Activated CD4-positive, alpha-beta T cell treated with anti-CD3 and anti-CD28 coated beads, Interleukin-2, amount 50 U/mL, for 1 hour (primary cell): ENCODE measurements at regions not wholly inside any gene's neighbourhood (a gene's known extent, or its start where the extent isn't known, plus 50 kb on each side); places are given as distances from the start of the nearest gene placed in this dataset.
"Not testable (repeated sequence)": the region's sequence is repeated elsewhere in the genome, so short reads cannot be mapped to it uniquely, and the experiment has no call there.

Experiments used
- DNase-seq: peaks from one replicate; pipeline ENCODE4 v3.0.0-alpha.2; 2020

DNA sequence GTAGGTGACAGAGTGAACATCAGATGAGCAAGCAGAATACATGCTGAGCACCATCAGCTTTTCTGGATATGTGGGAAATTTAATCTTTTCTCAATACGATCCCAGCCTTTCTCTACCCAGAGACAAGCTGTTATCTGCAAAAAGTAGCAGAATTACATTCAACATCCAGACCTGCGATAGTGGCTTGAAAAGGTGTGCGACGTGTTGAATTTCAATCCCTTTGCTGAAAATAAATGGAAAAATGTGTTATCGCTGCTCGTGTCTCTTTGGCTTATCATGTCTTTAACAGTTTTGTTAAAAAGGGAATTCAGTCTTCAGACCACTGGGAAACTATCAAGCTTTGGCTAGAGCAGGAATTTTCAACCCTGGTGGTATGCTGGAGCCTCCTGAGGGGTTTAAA, 98.8 kb upstream of the FAM20A start:
- DNase-seq: no peak

DNA sequence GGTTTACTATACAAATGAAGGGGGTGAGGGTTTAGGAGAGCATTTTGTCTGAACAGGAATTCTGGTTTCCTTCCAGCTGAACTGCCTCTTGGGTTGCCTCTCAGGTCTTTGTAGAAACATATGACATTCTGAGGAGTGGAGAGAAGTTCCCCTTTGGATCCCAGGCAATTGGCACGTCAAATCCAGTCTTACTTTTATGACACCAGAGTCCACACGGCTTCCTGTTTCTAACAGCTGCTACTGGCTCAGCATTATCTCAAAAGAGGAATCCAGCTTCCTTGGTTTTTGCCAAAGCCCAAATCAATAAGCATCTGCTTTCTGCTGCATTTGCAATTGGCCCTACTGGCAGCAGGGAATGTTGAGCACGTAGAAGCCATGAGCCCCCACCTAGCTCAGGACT, 97.6 kb upstream of the FAM20A start:
- DNase-seq: no peak

DNA sequence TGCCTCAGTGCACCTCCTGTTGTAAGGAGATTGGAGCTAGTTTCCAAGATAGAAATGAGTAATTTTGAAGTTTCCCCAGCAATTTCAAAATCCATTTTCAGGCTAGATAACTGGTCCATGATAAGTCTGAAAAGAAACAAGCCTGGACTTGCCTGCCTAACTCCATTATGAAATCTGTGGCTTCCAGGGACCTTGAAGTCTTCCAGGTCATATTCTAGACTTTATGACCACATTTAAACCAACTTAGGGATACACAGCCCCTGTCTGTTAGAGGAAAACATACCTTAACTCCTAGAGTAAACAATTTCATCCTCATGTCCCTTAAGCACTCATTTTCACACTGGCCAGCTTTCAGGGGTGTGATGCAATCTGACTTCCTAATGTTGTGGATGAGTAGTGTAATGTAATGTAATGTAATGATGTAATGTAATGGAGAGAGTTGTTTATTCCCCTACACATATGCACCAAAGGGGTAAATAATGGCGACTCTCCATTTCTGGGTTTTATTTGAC, 96.7 kb upstream of the FAM20A start:
- no peak for DNase-seq

DNA sequence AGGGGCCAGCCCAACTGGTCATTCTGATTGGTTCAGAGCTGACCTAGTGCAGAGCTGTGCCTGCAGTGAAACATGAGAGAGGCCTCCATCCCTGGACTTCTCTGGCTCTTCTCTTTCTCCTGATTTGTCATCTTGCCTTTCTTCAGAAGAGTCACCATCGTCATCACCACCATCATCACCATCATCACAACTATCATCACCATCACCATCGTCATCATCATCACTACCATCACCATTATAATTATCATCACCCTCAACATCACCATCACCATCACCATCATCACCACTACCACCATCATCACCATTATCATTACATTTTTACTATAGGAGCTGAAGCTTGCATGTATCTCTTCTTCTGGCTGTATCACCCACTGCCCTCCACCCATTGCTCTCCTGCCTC, 94.5 kb upstream of the FAM20A start:
- DNase-seq: no peak

DNA sequence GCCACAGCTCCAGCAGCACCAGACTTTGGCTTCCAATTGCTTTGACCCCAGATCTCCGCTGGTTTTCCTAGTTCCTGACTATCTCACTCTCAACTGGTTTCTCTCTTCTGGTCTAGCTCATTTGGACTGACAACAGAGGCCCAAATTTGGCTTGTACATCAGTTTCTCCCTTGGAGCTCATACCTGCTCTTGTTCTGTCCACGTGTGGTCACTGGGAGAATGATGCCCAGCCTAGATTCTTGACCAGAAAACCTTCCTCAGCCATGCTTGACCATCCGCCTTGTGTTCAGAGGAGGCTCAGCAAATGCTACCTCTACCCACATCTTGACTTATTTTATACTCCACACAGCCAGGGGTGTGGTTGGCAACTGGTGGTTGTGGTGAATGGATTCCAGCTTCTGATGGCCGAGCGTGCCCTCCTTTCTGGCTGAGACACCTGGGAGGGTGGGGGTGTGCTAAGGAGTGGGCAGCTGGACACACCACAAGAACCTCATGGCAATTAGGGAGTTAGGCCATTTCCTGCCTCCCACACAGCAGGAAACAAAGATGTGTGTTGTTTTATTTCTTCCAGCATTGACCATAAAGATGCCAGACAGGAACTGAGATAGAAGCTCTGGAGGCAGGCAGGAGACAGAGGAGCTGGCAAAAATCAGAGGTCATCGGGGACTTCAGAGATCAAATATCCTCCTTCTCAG, 93.8 kb upstream of the FAM20A start:
- DNase-seq: no peak

DNA sequence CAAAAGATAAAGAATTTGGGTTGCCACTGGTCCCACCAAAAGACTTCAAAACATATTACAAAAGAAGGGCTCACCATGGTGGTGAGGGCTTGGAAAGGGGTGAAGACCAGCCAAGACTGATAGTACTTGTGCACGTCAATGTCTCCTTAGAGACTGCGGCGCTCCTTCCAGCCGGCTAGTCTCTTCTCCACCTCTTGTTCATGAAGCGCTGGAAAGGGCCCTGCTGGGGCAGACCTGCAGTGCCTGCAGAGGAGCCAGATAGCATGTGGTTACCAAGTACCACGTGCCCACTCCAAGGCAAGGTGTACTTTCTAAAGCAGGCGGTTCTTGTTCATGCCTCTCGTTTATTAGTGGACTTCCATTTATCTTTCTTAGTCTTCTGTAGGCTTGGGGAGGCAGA, 92.7 kb upstream of the FAM20A start:
- no peak for DNase-seq

DNA sequence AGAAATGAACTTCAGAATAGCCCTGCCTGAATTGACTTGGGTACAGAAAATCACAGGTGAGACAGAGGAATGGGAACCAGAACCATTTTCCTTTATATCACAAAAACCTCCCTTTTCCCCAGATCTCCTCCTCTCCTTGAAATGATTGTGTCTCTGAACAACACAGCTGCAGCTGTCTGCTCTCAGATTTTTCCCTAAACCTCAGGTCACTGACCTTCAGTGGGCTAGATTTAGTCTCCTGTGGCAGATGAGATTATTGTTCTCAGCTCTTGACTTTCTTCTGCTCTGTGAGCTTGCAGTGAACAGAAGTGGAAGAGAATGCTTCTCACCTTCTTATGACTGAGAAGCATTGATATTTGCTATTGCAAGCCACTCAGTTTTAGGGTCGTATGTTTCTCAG, 92.3 kb upstream of the FAM20A start:
- DNase-seq: no peak

DNA sequence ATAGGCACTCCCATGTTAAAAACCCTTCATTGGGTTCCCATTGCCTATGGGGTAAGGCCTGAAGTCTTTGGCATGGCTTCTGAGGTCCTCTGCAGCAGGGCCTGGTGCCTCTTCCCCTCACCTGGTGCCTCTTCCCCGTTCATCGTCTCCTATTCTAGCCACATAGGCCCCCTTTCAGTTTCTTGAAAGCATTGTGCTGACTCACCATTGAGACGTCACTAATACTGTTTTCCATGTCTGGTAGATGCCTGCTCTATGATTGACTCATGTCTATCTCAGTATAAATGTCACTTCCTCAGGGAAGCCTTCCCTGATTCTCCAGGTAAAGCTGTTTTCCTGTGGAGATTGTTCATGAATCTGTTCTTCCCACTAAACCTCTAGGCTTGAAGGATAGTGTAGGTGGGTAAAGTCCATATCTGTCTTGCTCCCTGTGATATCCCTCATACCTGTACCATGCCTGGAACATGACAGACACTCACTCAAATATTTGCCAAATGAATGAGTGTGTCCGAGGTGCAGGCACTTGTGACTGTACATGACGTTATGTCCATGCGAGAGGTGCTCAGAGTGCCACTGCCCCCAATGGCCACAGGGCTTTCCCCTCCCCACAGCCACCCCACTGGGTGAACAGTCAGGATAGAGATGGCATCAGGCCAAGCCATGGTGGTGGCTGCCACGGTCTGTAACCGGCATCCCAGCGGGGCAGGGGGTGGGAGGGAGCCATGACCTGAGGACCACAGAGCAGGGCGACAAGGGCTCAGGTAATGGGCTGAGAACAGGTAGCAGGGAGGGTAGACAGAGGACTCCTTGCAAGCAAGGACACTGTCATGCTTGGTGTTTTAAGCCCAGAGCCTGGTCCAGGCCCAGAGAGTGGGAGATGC, 85.2 kb upstream of the FAM20A start:
- no peak for DNase-seq

DNA sequence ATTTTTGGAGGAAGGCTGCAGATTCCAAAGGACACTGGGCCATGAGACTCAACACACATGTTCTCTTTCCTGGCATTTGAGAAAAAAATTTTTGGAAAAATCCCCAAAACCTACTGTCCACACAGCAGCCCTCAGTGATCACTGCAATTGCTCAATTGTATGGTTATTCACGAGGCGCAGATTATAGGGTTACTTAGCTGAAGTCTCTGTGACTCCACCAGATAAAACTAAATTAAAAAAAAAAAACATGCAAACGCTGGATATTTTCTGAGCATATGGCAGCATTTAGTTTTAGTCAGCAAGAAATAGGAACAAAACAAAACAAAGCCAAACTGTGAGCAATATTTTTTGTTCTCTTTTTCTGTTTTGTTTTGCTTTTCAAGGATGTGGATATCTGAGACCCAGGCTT, 83.8 kb upstream of the FAM20A start:
- DNase-seq: no peak

DNA sequence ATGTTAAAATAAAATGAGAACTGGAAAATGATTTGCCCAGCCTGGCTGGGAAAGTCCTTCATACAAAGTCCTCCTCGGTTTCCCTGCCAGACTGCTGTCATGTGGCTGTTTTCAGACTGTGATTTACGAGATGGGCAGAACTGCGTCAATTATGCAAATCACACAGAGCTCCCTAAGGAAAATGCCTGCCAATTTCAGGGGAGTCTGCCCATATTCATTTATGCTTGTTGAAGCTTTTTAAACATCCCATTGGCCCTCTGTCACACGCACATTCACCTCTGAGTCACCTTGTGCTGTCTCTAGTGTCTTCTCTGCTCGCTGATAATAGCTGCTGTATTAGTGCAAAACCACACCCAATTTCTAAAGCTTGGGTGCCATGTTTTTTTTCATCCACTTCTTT, 81.7 kb upstream of the FAM20A start:
- no peak for DNase-seq

DNA sequence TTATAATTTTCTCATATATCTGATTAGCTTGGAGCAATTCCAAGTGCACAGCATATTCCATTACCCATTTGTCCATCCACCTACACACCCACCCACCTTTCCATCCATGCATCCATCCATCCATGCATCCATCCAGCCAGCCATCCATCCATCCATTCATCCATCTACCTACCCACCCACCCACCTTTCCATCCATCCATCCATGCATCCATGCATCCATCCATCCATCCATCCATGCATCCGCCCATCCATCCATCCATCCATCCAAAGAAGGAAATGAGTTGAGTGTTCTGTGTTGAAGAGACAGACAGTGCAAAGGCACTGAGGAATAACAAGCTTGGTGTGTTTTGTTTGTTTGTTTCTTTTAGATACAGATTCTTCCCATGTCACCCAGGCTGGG, 78.7 kb upstream of the FAM20A start:
- DNase-seq: no peak

DNA sequence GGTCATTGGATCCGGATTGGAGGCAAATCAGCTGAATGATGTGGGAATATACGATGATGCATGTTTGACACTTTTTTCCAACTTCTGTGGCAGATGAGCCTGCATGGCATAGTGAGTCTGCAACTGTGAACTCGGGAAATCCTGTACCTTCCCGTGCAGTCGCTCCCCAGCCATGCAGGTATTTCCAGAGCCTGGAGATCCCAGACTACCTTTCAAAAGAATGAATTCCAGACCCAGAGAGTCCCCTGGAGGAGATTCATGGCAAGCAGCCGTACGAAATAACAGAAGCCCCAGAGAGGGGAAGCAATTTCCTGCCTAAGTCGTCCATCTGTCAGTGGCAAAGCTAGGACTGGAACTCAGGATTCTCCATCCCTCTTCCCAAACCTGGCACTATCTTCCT, 75.7 kb upstream of the FAM20A start:
- no peak for DNase-seq

DNA sequence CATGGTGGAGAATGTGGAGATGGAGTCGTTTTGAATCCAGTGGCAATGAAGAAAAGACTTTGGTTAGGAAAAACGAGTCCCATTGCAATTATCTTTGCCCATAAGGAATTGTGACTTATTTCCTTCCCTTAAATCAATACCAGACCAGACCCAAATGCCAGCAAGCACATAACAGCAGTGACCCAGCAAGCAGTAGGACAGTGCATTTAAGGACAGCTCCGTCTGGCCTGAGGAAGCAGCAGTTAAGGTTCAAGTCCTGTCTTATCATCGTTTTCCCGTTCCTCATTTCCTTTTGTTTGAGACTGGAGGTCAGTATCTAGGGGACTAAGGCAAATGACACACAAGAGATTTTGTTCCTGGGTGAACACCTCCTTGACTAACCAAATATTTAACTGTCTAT, 74.6 kb upstream of the FAM20A start:
- no peak for DNase-seq

DNA sequence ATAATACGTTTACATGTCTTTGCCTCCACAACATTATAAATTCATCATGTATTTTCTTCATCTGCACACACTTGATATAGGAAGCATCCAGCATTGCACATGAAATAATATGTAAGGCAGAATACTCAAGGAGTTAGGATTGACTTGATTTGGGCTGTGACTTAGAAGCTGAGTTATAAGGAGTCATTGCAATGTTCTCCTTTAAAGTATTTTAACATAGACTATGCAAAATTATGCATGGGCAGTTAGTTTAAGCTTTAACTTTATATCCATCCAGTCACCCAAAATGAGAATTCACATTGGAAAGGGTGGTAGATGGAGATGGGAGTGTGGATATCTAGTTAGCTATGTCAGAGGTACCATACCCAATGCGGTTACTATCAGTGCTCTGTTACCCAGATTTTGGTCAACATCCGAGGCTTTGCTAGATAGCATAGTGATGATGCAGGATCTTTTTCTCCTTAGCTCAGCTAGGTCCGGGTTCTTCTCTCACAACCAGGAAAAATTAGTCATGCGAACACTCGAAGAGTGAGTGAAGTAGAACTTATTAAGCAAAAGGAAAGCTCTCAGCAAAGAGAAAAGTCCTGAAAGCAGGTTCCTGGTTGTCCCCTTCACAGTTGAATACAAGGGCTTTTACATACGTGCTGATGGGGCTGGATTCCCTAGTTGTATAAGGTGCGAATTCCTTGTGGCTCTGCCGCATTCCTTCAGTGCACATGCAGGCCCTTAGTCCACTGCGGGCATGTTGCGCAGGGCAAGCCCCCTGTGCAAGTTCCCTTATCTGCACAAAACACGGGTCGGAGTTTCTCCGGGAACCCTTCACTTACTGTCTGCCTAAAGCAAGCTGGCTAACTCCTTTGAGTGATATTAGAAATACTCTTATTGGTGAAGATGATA, 73.1 kb upstream of the FAM20A start:
- DNase-seq: no peak

DNA sequence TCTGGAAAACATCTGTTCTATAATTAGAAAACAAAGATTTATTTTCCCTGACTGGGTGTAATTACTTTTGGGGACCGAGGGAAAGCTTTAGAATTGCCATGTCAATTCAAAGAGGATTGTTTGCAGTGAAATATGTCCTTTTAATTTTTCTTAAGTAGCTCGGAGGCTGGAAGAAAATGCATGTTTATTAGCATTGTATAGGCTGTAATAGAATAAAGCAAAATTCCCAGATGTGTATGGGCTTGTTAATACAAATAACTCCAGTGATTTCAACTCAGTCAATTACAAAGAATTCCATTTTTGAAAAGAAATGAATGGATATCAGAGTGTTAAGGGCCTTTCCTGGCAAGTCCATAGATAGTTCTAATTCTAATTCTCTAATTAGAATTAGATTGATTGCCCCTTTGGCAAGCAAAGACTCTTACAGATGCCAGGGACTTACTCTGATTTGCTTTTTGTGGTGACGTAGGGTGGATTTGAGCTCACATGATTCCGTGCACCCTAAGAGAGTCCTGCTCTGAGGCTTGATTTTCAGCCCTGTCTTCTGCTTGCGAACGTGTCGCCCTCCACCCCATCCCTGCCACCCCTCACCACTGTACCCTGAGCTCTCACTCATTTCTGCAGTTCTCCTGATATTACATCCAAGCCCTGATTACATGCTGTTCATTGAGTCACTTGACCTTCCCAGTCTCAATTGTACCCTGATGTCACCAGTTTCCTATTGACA, 70.0 kb upstream of the FAM20A start:
- no peak for DNase-seq

DNA sequence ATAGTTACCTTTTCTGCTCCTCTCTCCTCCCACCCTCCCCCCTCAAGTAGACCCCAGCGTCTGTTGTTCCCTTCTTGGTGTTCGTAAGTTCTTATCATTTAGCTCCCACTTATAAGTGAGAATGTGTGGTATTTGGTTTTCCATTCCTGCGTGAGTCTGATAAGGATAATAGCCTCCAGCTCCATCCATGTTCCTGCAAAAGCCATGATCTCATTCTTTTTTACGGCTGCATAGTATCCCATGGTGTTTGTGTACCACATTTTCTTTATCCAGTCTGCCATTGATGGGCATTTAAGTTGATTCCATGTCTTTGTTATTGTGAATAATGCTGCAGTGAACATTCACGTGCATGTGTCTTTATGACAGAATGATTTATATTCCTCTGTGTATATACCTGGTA, 65.3 kb upstream of the FAM20A start:
- not testable (repeated sequence) for DNase-seq

DNA sequence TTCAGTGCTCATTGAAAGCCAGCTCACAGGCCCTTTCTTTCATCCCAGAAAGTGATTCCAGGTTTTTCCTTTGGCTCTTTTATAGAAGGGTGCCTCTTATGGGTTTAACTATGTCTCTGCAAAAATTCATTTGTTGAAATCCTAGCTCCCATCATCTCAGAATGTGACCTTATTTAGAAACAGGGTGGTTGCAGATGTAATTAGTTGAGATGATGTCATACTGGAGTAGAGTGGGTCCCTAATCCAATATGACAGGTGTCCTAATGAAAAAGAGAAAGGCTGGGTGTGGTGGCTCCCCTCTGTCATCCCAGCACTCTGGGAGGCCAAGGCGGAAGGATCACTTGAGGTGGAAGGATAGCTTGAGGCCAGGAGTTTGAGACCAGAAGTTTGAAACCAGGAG, 64.2 kb upstream of the FAM20A start:
- DNase-seq: no peak

DNA sequence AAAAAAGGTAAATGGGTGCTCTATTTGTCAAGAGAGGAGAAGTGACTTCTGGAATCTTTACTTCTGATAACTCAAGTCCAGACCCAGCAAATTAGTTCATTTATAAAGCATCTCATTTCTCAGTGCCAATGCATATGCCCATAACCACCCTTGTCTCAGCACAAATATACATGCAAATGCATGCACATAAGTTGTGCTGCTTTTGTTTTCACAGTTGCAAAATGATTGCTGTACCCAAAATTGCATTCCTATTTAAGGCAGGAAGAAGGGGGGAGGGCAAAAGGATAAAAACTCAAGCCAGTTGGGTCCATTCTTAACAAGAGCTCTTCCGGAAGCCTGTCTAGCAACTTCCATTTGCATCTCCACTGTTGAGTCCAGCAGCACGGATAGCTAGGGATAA, 61.3 kb upstream of the FAM20A start:
- no peak for DNase-seq

DNA sequence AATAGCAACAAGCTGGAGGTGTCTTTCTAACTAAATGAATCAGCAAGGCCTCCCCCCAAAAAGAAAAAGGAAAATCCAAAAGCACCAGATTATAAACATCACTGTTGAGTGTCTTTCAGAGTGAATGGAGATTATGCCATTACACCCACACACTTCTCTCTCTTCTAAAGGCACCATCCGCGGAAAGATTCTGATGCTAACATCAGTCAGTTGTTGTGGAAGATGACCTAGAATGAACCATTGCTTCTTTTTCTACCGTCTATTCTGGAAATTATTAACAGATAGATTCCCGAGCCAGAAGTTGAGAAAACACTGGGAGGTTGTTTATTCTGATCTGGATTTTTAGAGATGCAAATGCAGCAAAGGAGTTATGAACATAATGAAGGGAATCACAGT, 60.9 kb upstream of the FAM20A start:
- no peak for DNase-seq

DNA sequence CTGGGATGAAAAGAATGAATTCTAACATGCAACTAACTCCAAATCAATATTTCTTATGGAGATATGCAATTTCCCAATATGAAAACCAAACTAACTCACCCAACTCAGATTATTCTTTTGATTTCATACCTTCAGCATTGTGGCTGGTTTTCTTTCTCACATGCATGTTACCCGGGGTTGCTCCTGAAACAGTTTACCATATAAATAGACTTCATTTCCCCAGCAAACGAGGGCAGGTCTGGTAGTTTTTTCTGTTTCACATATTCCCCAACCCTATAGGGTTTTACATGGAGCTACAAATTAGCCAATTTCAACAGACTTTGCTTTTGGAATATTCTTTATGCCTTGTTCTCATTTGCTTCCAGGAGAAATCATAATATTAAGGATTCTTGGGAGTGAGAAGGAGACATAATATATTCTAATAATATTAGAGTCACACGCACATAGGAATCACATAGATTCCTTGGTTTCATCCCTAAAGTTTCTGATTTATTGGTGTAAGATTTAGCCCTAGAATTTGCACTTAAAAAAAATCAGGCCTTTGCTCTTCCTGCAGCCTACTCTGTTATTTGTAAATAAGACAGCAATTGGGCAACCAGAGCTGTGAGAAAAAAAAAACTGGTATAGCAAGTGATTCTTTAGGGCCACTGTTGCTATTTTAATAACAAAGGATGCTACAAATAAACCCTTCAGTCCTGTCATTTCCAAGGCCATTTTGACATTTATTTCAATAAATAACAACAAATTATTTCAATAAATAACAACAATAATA, 60.3 kb upstream of the FAM20A start:
- DNase-seq: no peak

DNA sequence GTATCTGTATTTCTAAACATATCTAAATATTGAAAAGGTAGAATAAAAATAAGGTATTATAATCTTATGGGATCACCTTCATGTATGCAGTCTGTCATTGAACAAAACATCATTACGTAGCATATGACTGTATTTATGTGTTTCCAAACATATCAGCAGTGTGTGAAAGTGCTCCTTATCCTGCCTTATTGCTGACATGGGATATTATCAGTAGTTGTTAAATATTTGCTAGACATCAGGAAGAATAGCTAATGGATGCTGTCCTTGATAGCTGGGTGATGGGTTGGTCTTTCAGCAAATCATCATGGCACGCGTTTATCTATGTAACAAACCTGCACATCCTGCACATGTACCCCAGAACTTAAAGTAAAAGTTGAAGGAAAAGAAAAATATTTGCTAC, 59.1 kb upstream of the FAM20A start:
- DNase-seq: no peak
